ENCODE measurements at regions not wholly inside any gene's neighbourhood (a gene's known extent, or its start where the extent isn't known, plus 50 kb on each side); places are given as distances from the start of the nearest gene placed in this dataset.
"Not testable (repeated sequence)": the region's sequence is repeated elsewhere in the genome, so short reads cannot be mapped to it uniquely, and the experiment has no call there.

DNA sequence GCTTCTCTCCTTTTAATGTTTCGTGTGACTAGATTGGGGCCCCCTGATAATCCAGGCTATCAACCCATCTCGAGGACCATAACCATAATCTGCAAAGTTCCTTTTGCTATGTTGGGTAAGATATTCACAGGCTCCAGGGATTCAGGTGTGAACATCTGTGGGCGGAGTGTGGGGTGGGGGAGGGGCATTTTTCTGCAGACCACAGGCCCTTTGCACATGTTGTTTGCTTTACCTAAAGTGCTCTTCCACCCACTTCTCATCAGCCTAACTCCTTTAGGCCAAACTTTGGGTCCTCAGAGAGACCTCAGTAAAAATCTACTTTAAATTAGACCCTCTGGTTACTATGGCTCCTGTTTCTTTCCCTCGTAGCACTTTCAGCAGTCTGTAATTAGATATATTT is 284.4 kb downstream of the WDR11 start:
- no peak overlapping the region for H3K27ac Mint-ChIP-seq (ENCODE audit: unreplicated experiment)
- H3K4me1 Mint-ChIP-seq (ENCODE audit: unreplicated experiment) = no peaks in the 10 kb centered on the region
- DNase-seq (ENCODE audit: extremely low spot score, unreplicated experiment) = no peak
- H3K27me3 Mint-ChIP-seq (ENCODE audit: unreplicated experiment) = peaks cover 8% of the 10 kb centered on the region
- TF ChIP-seq, protein P1, sequence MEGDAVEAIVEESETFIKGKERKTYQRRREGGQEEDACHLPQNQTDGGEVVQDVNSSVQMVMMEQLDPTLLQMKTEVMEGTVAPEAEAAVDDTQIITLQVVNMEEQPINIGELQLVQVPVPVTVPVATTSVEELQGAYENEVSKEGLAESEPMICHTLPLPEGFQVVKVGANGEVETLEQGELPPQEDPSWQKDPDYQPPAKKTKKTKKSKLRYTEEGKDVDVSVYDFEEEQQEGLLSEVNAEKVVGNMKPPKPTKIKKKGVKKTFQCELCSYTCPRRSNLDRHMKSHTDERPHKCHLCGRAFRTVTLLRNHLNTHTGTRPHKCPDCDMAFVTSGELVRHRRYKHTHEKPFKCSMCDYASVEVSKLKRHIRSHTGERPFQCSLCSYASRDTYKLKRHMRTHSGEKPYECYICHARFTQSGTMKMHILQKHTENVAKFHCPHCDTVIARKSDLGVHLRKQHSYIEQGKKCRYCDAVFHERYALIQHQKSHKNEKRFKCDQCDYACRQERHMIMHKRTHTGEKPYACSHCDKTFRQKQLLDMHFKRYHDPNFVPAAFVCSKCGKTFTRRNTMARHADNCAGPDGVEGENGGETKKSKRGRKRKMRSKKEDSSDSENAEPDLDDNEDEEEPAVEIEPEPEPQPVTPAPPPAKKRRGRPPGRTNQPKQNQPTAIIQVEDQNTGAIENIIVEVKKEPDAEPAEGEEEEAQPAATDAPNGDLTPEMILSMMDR (IDR thresholded peaks at IDR 0.05) = no peak
- H3K4me3 Mint-ChIP-seq (ENCODE audit: unreplicated experiment) = no peak overlapping the region
- H3K36me3 Mint-ChIP-seq (ENCODE audit: unreplicated experiment) = no peaks in the 10 kb centered on the region
- no peaks in the 10 kb centered on the region for H3K9me3 Mint-ChIP-seq (ENCODE audit: unreplicated experiment)

DNA sequence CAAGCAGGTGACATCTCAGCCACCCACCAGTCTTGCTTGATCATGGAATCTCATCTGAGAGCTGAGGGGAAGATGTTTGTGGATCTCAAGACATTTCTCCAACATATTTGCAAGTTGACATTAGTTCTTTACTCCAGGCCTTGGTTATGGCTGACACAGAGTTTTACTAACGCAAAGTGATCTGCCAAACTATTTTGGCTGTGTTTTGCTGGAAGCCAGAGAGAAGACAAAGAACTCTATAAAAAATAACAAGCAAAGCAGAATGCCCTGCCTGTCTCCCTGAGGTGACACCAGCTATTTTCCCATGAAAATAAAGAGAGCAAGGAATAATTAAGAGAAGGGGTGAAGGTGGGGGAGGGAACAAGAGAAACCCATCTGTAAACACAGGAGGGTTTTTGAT is 286.4 kb downstream of the WDR11 start:
- no peak overlapping the region for H3K27ac Mint-ChIP-seq (ENCODE audit: unreplicated experiment)

DNA sequence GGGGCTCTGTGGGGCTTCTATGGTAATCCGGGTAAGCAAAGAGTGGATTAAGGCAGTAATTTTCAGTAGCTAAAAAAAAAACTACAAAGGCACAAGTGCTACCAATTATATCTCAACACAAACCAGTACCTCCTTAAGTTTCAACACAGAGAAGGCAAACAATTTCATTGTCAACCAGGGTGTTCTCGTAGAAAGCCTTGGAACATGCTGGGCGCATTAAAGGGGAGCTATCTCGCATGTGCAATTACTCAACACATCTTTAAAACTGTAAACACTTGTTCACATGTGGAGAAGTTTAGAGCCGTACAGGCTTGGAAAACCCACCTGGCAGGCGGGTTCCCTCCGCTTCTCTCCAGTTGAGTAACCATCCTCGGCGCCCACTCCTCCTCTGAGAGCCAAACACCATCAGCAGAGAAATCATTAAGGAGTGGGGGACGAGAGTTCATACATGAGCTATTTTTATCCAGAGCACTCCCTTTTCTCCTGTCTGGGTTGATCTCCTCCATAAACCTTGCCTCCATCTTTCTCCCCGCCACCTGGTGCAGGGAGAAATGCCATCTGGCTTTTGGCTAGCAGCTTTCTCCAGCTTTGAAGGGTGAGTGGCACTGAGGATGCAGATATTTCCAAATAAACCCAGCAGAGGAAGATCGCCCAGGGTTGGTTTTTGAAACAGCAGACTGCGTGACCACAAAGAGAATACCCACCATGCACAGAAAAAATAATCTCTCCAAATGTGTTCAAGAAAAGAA is 287.1 kb downstream of the WDR11 start:
- Mint-ChIP-seq H3K27me3 (ENCODE audit: unreplicated experiment) (peaks cover 8% of the 10 kb centered on the region), H3K4me1 (ENCODE audit: unreplicated experiment) (no peaks in the 10 kb centered on the region), H3K9me3 (ENCODE audit: unreplicated experiment) (no peaks in the 10 kb centered on the region), H3K4me3 (ENCODE audit: unreplicated experiment) (no peak overlapping the region), H3K27ac (ENCODE audit: unreplicated experiment) (no peak overlapping the region), H3K36me3 (ENCODE audit: unreplicated experiment) (no peaks in the 10 kb centered on the region)
- DNase-seq (ENCODE audit: extremely low spot score, unreplicated experiment) = no peak
- TF ChIP-seq, protein P1 (IDR thresholded peaks at IDR 0.05) = no peak

More for the DNA sequence above, 286.4 kb downstream of the WDR11 start:
- Mint-ChIP-seq H3K4me1 (ENCODE audit: unreplicated experiment) (no peaks in the 10 kb centered on the region), H3K27me3 (ENCODE audit: unreplicated experiment) (peaks cover 8% of the 10 kb centered on the region), H3K36me3 (ENCODE audit: unreplicated experiment) (no peaks in the 10 kb centered on the region), H3K9me3 (ENCODE audit: unreplicated experiment) (no peaks in the 10 kb centered on the region), H3K4me3 (ENCODE audit: unreplicated experiment) (no peak overlapping the region)
- TF ChIP-seq, protein P1 (IDR thresholded peaks at IDR 0.05) = no peak
- DNase-seq (ENCODE audit: extremely low spot score, unreplicated experiment) = no peak

DNA sequence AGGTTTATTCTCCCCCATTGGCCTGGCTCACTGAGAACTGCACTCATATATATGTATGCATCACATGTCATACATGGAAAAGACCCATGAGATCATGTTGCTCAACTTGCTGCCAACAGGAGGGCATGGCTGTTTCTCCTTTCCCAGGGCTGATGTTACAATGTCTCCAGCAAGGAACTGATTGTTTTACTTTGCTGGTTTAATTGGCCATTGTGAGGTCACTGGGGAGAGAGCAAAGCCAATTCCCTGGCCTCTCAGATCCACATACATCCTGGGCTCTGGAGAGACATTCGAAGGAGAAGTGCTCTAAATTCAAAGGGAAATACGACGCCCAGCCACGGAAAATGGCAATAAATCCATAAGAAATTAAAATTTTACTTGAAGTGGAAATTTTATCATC is 287.8 kb downstream of the WDR11 start:
- Mint-ChIP-seq H3K4me1 (ENCODE audit: unreplicated experiment) (no peaks in the 10 kb centered on the region), H3K36me3 (ENCODE audit: unreplicated experiment) (no peaks in the 10 kb centered on the region), H3K9me3 (ENCODE audit: unreplicated experiment) (no peaks in the 10 kb centered on the region)

DNA sequence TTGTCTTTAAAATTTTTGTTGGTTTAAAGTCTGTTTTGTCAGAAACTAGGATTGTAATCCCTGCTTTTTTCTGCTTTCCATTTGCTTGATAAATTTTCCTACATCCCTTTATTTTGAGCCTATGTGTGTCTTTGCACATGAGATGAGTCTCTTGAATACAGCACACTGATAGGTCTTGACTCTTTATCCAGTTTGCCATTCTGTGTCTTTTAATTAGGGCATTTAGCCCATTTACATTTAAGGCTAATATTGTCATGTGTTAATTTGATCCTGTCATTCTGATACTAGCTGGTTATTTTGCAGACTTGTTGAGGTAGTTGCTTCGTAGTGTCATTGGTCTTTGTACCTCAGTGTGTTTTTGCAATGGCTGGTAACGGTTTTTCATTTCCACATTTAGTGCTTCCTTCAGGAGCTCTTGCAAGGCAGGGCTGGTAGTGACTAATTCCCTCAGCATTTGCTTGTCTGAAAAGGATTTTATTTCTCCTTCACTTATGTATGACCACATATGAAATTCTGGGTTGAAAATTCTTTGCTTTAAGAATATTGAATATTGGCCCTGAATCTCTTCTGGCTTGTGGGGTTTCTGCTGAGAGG is 294.7 kb downstream of the WDR11 start:
- H3K36me3 Mint-ChIP-seq (ENCODE audit: unreplicated experiment); H3K27me3 Mint-ChIP-seq (ENCODE audit: unreplicated experiment); H3K4me3 Mint-ChIP-seq (ENCODE audit: unreplicated experiment); H3K27ac Mint-ChIP-seq (ENCODE audit: unreplicated experiment); DNase-seq (ENCODE audit: extremely low spot score, unreplicated experiment); H3K4me1 Mint-ChIP-seq (ENCODE audit: unreplicated experiment): not testable (repeated sequence)
- peaks cover 16% of the 10 kb centered on the region for H3K9me3 Mint-ChIP-seq (ENCODE audit: unreplicated experiment)

More for the DNA sequence above, 287.8 kb downstream of the WDR11 start:
- Mint-ChIP-seq H3K4me3 (ENCODE audit: unreplicated experiment) (no peak overlapping the region), H3K27me3 (ENCODE audit: unreplicated experiment) (peaks cover 7% of the 10 kb centered on the region), H3K27ac (ENCODE audit: unreplicated experiment) (no peak overlapping the region)
- DNase-seq (ENCODE audit: extremely low spot score, unreplicated experiment) = no peak
- TF ChIP-seq, protein P1 (IDR thresholded peaks at IDR 0.05) = no peak
